Spleen (tissue), 7 donors: ENCODE measurements at regions not wholly inside any gene's neighbourhood (a gene's known extent, or its start where the extent isn't known, plus 50 kb on each side); places are given as distances from the start of the nearest gene placed in this dataset.

Experiments used
- POLR2A ChIP-seq, 3 donors: fragments of 450-650 bp; IDR thresholded peaks; one replicate each; pipeline ENCODE4 v1.5.1; 2017; ENCODE audit warnings: antibody characterized with exemption in 3 of 3, mild to moderate bottlenecking in 1 of 3
- TF ChIP-seq, protein P1 (sequence below), 11 experiments: fragments of 200-600 bp in 7 of 11; fragments of 450-650 bp in 4 of 11; sonication (generic) in 4 of 11; IDR thresholded peaks in 8 of 11; conservative IDR thresholded peaks in 3 of 11; 1 replicate in 7 of 11; 2 replicates in 4 of 11; pipeline versions ENCODE4 v1.4.0 to v1.8.0; 2016 to 2021; ENCODE audit warnings: antibody characterized with exemption in 11 of 11, inconsistent platforms in 4 of 11, mild to moderate bottlenecking in 1 of 11
- donor health status: DM: no; HTN: no; CAD: no; lungs with moderate emphysema.
- donor health status: DM: no; HTN: no; CAD: no.
- donor health status: DM: no; HTN: no; CAD: no.

DNA sequence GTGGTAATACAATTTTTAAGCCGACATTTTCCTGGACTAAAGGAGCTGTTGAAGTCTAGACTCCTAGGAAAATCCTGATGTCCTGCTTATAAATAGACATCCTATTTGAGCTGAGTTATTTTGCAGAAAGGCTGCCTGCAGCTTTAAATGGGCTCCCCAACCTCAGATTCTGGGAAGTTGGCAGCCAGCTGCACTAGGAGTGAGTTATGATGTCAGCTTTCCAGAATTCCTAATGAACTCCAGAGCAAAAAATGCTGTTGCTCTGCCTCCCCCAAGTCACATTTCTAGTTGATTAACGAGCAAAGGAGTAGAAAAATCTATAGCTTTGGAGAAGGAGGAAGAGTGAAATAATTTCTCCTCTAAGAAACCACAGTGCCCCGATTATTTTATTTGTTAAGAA lies 346.3 kb upstream of the SULF2 start:
- TF ChIP-seq, protein P1, sequence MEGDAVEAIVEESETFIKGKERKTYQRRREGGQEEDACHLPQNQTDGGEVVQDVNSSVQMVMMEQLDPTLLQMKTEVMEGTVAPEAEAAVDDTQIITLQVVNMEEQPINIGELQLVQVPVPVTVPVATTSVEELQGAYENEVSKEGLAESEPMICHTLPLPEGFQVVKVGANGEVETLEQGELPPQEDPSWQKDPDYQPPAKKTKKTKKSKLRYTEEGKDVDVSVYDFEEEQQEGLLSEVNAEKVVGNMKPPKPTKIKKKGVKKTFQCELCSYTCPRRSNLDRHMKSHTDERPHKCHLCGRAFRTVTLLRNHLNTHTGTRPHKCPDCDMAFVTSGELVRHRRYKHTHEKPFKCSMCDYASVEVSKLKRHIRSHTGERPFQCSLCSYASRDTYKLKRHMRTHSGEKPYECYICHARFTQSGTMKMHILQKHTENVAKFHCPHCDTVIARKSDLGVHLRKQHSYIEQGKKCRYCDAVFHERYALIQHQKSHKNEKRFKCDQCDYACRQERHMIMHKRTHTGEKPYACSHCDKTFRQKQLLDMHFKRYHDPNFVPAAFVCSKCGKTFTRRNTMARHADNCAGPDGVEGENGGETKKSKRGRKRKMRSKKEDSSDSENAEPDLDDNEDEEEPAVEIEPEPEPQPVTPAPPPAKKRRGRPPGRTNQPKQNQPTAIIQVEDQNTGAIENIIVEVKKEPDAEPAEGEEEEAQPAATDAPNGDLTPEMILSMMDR (IDR thresholded peaks at IDR 0.05 in 8 of 11, conservative IDR thresholded peaks at IDR 0.05 in 3 of 11), result no peak
- no peak for TF ChIP-seq POLR2A (IDR thresholded peaks at IDR 0.05)
